ENCODE measurements at regions not wholly inside any gene's neighbourhood (a gene's known extent, or its start where the extent isn't known, plus 50 kb on each side); places are given as distances from the start of the nearest gene placed in this dataset.
A peak's percentile ranks its signal among the peaks of the same experiment; 100 is the strongest.

DNA sequence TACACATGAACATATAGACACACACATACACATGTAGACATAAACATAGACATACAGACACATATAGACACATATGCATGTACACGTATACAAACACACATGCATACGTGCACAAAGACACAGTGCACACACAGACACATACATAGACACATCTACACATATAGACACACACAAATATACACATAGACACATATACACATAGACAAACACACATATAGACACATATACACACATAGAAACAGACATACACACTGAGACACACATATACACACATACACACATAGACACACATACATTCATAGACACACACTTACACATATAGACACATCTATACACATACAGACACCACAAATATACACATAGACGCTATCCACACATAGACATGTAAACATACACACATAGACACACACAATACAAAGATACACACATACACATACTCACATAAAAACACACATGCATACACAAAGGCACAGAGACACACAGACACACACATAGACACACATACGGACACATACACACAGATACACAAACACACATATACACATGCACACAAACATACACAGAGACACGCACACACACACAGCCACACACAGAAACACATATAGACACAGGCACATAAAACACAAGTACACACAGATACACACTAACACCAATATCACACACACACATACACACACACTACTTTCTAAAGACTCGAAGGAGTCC is 254.0 kb downstream of the TSHZ3 start:
- Histone ChIP-seq H3K36me3 (replicated peaks in 1 of 2; ENCODE audit: insufficient read depth in 1 of 2, low read depth in 2 of 2) (no peaks in the 10 kb centered on the region), H3K4me3 (no peak overlapping the region), H3K27me3 (no peaks in the 10 kb centered on the region), H3K4me1 (no peaks in the 10 kb centered on the region), H3K27ac (no peak overlapping the region), H3K9me3 (no peaks in the 10 kb centered on the region)
- ATAC-seq (no peak), DNase-seq (no peak)
- no peak for TF ChIP-seq POLR2A (IDR thresholded peaks at IDR 0.05)
- TF ChIP-seq, protein P1, sequence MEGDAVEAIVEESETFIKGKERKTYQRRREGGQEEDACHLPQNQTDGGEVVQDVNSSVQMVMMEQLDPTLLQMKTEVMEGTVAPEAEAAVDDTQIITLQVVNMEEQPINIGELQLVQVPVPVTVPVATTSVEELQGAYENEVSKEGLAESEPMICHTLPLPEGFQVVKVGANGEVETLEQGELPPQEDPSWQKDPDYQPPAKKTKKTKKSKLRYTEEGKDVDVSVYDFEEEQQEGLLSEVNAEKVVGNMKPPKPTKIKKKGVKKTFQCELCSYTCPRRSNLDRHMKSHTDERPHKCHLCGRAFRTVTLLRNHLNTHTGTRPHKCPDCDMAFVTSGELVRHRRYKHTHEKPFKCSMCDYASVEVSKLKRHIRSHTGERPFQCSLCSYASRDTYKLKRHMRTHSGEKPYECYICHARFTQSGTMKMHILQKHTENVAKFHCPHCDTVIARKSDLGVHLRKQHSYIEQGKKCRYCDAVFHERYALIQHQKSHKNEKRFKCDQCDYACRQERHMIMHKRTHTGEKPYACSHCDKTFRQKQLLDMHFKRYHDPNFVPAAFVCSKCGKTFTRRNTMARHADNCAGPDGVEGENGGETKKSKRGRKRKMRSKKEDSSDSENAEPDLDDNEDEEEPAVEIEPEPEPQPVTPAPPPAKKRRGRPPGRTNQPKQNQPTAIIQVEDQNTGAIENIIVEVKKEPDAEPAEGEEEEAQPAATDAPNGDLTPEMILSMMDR (IDR thresholded peaks at IDR 0.05), result no peak
- intact Hi-C loops (cut with DNase I), result no loop called here
- 69 to 83% methylated on average over 6 of the region's 6 CpGs for WGBS, 2 donors

DNA sequence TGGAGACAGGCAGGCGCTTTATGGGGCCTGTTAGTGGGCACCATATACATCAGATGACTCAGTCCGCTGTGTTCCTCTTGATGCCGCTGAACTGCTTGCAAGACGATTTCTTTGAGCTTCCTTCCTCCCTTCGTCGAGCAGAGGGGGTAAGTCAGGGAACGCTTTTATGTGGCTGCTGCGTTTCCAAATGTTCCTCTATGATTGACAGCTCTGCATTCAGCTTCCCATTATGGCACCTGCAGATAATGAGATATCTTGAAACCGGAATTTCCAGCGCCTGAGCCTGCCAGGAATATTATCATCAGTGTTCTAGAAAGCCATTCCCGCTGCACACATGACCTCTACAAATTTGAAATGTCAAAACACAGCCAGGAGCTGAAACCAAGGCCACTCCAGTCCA is 257.0 kb downstream of the TSHZ3 start:
- no peak for ATAC-seq

DNA sequence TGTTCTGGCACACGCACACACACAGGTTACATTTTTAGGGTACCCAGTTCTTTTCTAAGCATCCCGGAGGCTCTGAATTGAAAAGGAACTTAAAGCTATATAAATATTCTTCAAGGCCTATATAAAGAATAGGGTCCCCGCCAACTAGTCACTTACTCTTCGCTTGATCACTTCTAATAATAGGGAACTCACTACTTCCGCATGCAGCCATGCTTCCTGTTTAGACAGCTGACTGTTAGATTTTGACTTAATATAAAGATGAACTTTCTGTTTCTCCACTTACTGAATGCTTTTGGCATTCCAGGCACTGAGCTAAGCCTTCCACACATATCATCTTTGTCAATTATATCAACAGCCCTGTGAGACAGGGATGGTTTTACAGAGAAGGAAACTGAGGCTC is 259.6 kb downstream of the TSHZ3 start:
- ATAC-seq (no peak), DNase-seq (peak in 1 of 4 donors; percentile 10)
- Histone ChIP-seq H3K27me3 (no peaks in the 10 kb centered on the region), H3K4me3 (no peak overlapping the region), H3K9me3 (no peaks in the 10 kb centered on the region), H3K27ac (no peak overlapping the region), H3K4me1 (no peaks in the 10 kb centered on the region), H3K36me3 (replicated peaks in 1 of 2; ENCODE audit: insufficient read depth in 1 of 2, low read depth in 2 of 2) (no peaks in the 10 kb centered on the region)
- WGBS, 2 donors, result 66 to 87% methylated on average over 5 of the region's 5 CpGs
- intact Hi-C loops (cut with DNase I), result no loop called here
- TF ChIP-seq POLR2A (IDR thresholded peaks at IDR 0.05), result no peak
- TF ChIP-seq, protein P1 (IDR thresholded peaks at IDR 0.05), result no peak

More for the DNA sequence above, 257.0 kb downstream of the TSHZ3 start:
- Histone ChIP-seq H3K4me1 (no peaks in the 10 kb centered on the region), H3K4me3 (no peak overlapping the region), H3K27ac (no peak overlapping the region), H3K9me3 (no peaks in the 10 kb centered on the region), H3K27me3 (no peaks in the 10 kb centered on the region), H3K36me3 (replicated peaks in 1 of 2; ENCODE audit: insufficient read depth in 1 of 2, low read depth in 2 of 2) (no peaks in the 10 kb centered on the region)
- WGBS, 2 donors, result 41 to 43% methylated on average over 11 of the region's 11 CpGs
- intact Hi-C loops (cut with DNase I), result no loop called here
- no peak for TF ChIP-seq POLR2A (IDR thresholded peaks at IDR 0.05)
- TF ChIP-seq, protein P1 (IDR thresholded peaks at IDR 0.05), result no peak
- peak in 1 of 4 donors; percentile 38 for DNase-seq

DNA sequence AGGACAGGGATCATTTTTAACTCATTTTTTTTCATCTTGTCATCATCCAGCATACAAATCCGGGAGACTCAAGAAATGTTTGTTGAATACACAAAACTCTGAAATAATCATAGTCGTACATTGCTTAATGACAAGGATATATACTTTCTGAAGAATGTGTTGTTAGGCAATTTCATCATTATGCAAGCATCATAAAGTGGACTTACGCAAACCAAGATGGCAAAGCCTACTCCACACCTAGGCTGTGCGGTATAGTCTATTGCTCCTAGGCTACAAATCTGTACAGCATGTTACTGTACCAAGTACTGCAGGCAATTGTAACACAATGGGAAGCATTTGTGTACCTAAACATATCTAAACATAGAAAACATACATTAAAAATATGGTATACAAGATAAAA is 264.1 kb downstream of the TSHZ3 start:
- Histone ChIP-seq H3K27ac (no peak overlapping the region), H3K4me3 (no peak overlapping the region), H3K36me3 (replicated peaks in 1 of 2; ENCODE audit: insufficient read depth in 1 of 2, low read depth in 2 of 2) (no peaks in the 10 kb centered on the region), H3K4me1 (no peaks in the 10 kb centered on the region), H3K9me3 (no peaks in the 10 kb centered on the region), H3K27me3 (no peaks in the 10 kb centered on the region)
- TF ChIP-seq, protein P1 (IDR thresholded peaks at IDR 0.05), result no peak
- no peak for TF ChIP-seq POLR2A (IDR thresholded peaks at IDR 0.05)
- no peak for DNase-seq
- no peak for ATAC-seq
- intact Hi-C loops (cut with DNase I), result no loop called here
- WGBS, 2 donors, result 67 to 71% methylated on average over 4 of the region's 4 CpGs

DNA sequence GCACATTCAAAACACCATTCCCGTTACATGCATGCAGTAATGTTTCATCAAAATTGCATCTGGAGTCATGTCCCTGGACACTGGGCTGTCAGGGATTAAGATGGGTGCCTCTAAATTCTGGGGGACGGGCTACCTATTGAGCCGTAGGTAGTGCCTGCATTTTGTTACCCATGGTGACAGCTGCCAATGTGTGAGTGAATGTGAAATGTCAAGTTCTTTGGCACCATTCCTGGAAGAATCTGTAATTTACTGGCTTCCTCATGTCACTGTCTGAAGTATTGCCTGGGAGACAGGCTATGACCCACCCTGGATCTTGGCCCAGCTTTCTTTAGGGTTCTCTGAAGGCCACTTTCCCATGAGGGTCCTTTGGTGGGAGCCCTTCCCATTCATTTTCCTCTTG is 266.1 kb downstream of the TSHZ3 start:
- no peak for ATAC-seq
- Histone ChIP-seq H3K4me3 (no peak overlapping the region), H3K9me3 (no peaks in the 10 kb centered on the region), H3K27me3 (no peaks in the 10 kb centered on the region), H3K4me1 (no peaks in the 10 kb centered on the region), H3K27ac (no peak overlapping the region), H3K36me3 (replicated peaks in 1 of 2; ENCODE audit: insufficient read depth in 1 of 2, low read depth in 2 of 2) (no peaks in the 10 kb centered on the region)
- WGBS, 2 donors, result 44 to 51% methylated on average over 3 of the region's 3 CpGs
- TF ChIP-seq POLR2A (IDR thresholded peaks at IDR 0.05), result no peak
- TF ChIP-seq, protein P1 (IDR thresholded peaks at IDR 0.05), result no peak
- no peak for DNase-seq
- intact Hi-C loops (cut with DNase I), result no loop called here

Data from body of pancreas (tissue), 4 donors.